ENCODE measurements at regions not wholly inside any gene's neighbourhood (a gene's known extent, or its start where the extent isn't known, plus 50 kb on each side); places are given as distances from the start of the nearest gene placed in this dataset.

DNA sequence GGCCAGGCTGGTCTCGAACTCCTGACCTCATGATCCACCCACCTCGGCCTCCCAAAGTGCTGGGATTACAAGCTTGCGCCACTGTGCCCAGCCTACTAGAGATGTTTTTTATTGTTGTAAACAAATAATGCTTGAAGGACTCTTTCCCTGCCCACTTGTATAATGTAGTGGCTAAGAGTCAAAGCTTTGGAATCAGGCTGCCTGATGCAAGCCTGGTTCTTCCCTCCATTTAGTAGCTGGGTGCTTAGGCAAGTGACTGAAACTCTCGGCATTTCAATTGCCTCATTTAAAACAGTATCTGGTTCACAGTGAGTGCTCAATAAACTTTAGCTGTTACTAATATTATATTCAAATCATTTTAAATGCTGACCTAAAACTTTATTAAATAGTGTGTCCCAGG, 144.2 kb upstream of the FOXN2 start:
- no peaks in the 10 kb centered on the region for H3K9me3 ChIP-seq (ENCODE audit: low read length)
- H2AFZ ChIP-seq (ENCODE audit: low read depth, low read length): no peak overlapping the region
- no peak overlapping the region for H3K4me3 ChIP-seq (ENCODE audit: low read length)
- no peaks in the 10 kb centered on the region for H3K36me3 ChIP-seq (ENCODE audit: insufficient read depth, low read length)
- H3K27me3 ChIP-seq (ENCODE audit: insufficient read depth, low read length): no peaks in the 10 kb centered on the region
- H3K4me1 ChIP-seq (ENCODE audit: insufficient read depth, low read length): peaks cover 11% of the 10 kb centered on the region

GRCh38 chr2:48173141-48173540, 141.3 kb upstream of the FOXN2 start:
- H3K36me3 ChIP-seq (ENCODE audit: insufficient read depth, low read length): no peaks in the 10 kb centered on the region
- no peak overlapping the region for H3K4me3 ChIP-seq (ENCODE audit: low read length)
- peaks cover 11% of the 10 kb centered on the region for H3K4me1 ChIP-seq (ENCODE audit: insufficient read depth, low read length)

GRCh38 chr2:48174503-48174902, 140.0 kb upstream of the FOXN2 start:
- H3K9me3 ChIP-seq (ENCODE audit: low read length): no peaks in the 10 kb centered on the region
- no peak overlapping the region for H2AFZ ChIP-seq (ENCODE audit: low read depth, low read length)
- no peaks in the 10 kb centered on the region for H3K36me3 ChIP-seq (ENCODE audit: insufficient read depth, low read length)
- H3K27me3 ChIP-seq (ENCODE audit: insufficient read depth, low read length): no peaks in the 10 kb centered on the region
- peaks cover 11% of the 10 kb centered on the region for H3K4me1 ChIP-seq (ENCODE audit: insufficient read depth, low read length)
- H3K4me3 ChIP-seq (ENCODE audit: low read length): no peak overlapping the region

More at GRCh38 chr2:48173141-48173540, 141.3 kb upstream of the FOXN2 start:
- Histone ChIP-seq H3K27me3 (ENCODE audit: insufficient read depth, low read length) (no peaks in the 10 kb centered on the region), H3K9me3 (ENCODE audit: low read length) (no peaks in the 10 kb centered on the region), H2AFZ (ENCODE audit: low read depth, low read length) (no peak overlapping the region)

DNA sequence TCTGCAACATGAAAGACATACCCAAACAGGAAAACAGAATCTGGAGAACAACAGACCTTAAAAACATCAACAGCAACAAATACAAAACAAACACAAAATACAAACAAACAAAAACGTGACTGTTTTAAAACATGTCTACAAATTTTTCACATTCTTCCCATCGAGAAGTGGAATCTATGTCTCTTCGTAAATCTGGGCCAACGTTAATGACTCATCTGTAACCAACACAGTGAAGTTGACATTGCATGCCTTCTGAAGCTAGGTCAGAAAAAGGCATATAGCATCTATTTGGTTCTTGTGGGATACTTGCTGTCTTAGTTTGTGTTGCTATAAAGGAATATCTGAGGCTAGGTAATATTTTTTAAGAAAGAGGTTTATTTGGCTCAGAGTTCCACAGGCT, 139.2 kb upstream of the FOXN2 start:
- Histone ChIP-seq H2AFZ (ENCODE audit: low read depth, low read length) (no peak overlapping the region), H3K36me3 (ENCODE audit: insufficient read depth, low read length) (no peaks in the 10 kb centered on the region), H3K4me3 (ENCODE audit: low read length) (no peak overlapping the region), H3K27me3 (ENCODE audit: insufficient read depth, low read length) (no peaks in the 10 kb centered on the region), H3K4me1 (ENCODE audit: insufficient read depth, low read length) (peaks cover 11% of the 10 kb centered on the region), H3K9me3 (ENCODE audit: low read length) (no peaks in the 10 kb centered on the region)

DNA sequence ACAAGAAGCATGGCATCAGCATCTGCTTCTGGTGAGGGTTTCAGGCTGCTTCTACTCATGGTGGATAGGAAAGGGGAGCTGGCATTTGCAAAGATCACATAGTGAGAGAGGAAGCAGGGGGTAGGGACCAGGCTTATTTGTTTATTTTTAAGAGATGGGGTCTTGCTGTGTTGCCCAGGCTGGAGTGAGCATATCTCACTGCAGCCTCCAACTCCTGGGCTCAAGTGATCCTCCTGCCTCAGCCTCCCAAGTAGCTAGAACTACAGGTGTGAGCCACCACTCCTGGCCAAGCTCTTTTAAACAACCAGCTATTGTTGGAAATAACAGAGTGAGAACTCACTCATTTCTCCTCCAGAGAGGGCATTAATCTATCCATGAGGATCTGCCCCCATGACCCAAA, 138.8 kb upstream of the FOXN2 start:
- H3K36me3 ChIP-seq (ENCODE audit: insufficient read depth, low read length): no peaks in the 10 kb centered on the region
- no peak overlapping the region for H2AFZ ChIP-seq (ENCODE audit: low read depth, low read length)
- H3K4me1 ChIP-seq (ENCODE audit: insufficient read depth, low read length): peaks cover 11% of the 10 kb centered on the region
- H3K27me3 ChIP-seq (ENCODE audit: insufficient read depth, low read length): no peaks in the 10 kb centered on the region
- H3K4me3 ChIP-seq (ENCODE audit: low read length): no peak overlapping the region
- H3K9me3 ChIP-seq (ENCODE audit: low read length): no peaks in the 10 kb centered on the region

DNA sequence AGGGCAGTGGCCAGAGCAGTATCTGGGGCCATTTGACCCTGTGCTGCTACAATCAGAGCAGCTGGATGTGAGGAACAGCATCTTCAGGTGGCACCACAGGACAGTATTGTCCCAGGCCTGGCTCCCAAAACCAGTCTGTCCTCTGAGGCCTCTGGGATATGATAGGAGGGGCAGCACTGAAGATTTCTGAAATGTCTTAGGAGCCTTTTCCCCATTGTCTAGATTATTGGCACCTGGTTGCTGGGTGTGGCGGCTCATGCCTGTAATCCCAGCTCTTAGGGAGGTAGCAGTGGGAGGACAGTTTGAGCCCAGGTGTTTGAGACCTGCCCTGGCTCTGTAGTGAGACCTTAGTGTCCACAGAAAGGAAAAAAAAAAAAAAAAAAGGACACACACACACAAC, 137.6 kb upstream of the FOXN2 start:
- Histone ChIP-seq H3K27me3 (ENCODE audit: insufficient read depth, low read length) (no peaks in the 10 kb centered on the region), H3K36me3 (ENCODE audit: insufficient read depth, low read length) (no peaks in the 10 kb centered on the region), H3K4me1 (ENCODE audit: insufficient read depth, low read length) (peaks cover 3% of the 10 kb centered on the region), H2AFZ (ENCODE audit: low read depth, low read length) (no peak overlapping the region), H3K4me3 (ENCODE audit: low read length) (no peak overlapping the region), H3K9me3 (ENCODE audit: low read length) (no peaks in the 10 kb centered on the region)

DNA sequence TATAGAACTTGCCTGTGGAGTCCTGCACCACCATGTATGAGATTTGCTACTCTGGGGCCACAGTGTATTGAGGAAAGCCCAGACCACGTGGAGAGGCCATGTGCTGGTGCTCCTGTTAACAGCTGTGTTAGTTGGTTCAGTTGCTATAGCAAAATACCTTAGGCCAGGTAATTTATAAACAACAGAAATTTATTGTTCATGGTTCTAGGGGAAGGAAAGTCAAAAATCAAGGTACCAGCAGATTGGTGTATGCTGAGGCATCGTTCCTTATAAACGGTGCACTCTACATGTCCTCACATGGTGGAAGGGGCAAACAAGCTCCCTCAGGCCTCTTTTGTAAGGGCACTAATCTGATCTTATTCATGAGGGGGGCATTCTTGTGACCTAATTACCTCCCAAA, 135.9 kb upstream of the FOXN2 start:
- Histone ChIP-seq H3K4me1 (ENCODE audit: insufficient read depth, low read length) (no peaks in the 10 kb centered on the region), H3K9me3 (ENCODE audit: low read length) (no peaks in the 10 kb centered on the region), H3K4me3 (ENCODE audit: low read length) (no peak overlapping the region), H3K36me3 (ENCODE audit: insufficient read depth, low read length) (no peaks in the 10 kb centered on the region), H3K27me3 (ENCODE audit: insufficient read depth, low read length) (no peaks in the 10 kb centered on the region), H2AFZ (ENCODE audit: low read depth, low read length) (no peak overlapping the region)

DNA sequence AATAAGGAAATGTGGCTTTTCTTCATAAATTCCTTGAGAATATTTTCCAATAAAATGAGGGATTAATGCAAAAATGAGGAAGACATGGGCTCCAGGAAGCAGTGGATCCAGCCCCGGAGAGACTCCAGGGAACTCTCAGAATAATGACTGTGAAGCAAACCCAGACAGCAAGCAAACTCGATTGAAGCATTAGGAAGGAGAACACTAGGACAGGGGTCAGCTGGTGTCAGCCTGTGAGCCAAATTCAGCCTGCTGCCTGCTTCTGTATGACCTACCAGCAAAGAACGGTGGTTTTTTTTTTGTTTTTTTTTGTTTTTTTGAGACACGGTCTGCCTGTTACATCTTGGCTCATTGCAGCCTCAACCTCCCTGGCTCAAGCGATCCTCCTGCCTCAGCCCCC, 133.9 kb upstream of the FOXN2 start:
- H2AFZ ChIP-seq (ENCODE audit: low read depth, low read length): no peak overlapping the region
- H3K4me3 ChIP-seq (ENCODE audit: low read length): no peak overlapping the region

DNA sequence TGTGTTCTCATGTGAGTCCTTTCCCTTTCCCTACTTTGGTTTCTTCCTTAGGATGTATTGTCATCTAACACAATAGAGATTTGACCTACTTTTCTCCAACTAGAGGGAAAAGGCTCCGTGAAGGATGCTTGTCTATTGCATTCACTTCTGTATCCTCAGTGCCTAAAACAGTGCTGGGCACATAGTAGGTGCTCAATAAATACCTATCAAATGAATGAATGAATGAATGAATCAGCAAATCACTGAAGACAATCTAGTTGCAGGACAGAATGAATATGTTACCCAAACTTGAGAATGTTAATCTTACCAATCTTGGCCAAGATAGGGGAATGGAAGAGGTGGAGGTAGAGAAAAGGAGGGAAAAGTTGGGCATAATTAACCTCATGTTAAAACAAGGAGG, 131.2 kb upstream of the FOXN2 start:
- no peak overlapping the region for H3K4me3 ChIP-seq (ENCODE audit: low read length)
- no peak overlapping the region for H2AFZ ChIP-seq (ENCODE audit: low read depth, low read length)
- no peaks in the 10 kb centered on the region for H3K9me3 ChIP-seq (ENCODE audit: low read length)
- H3K4me1 ChIP-seq (ENCODE audit: insufficient read depth, low read length): no peaks in the 10 kb centered on the region
- H3K36me3 ChIP-seq (ENCODE audit: insufficient read depth, low read length): no peaks in the 10 kb centered on the region
- no peaks in the 10 kb centered on the region for H3K27me3 ChIP-seq (ENCODE audit: insufficient read depth, low read length)

More for the DNA sequence above, 133.9 kb upstream of the FOXN2 start:
- H3K27me3 ChIP-seq (ENCODE audit: insufficient read depth, low read length): no peaks in the 10 kb centered on the region
- no peaks in the 10 kb centered on the region for H3K4me1 ChIP-seq (ENCODE audit: insufficient read depth, low read length)
- H3K9me3 ChIP-seq (ENCODE audit: low read length): no peaks in the 10 kb centered on the region
- no peaks in the 10 kb centered on the region for H3K36me3 ChIP-seq (ENCODE audit: insufficient read depth, low read length)

- no peak overlapping the region for H2AFZ ChIP-seq (ENCODE audit: low read depth, low read length)
- no peaks in the 10 kb centered on the region for H3K4me1 ChIP-seq (ENCODE audit: insufficient read depth, low read length)
- H3K36me3 ChIP-seq (ENCODE audit: insufficient read depth, low read length): no peaks in the 10 kb centered on the region
- no peaks in the 10 kb centered on the region for H3K9me3 ChIP-seq (ENCODE audit: low read length)
- no peak overlapping the region for H3K4me3 ChIP-seq (ENCODE audit: low read length)
- no peaks in the 10 kb centered on the region for H3K27me3 ChIP-seq (ENCODE audit: insufficient read depth, low read length)
Observed at GRCh38 chr2:48183991-48184390, 130.5 kb upstream of the FOXN2 start.

DNA sequence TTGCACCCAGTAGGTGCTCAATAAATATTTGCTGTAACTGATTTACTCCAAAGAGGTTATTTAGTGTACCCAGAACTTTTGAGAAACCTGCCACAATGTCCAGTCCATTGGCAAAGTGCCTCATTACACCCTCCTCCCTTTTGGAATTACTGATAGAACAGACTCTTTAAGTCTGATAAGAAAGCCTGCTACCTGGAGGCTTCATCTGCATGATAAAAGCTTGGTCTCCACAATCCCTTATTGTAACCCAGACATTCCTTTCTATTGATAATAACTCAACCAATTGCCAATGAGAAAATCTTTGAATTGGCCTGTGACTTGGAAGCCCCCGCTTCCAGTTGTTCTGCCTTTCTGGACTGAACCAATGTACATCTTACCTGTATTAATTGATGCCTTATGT, 127.0 kb upstream of the FOXN2 start:
- Histone ChIP-seq H3K4me3 (ENCODE audit: low read length) (no peak overlapping the region), H2AFZ (ENCODE audit: low read depth, low read length) (no peak overlapping the region), H3K9me3 (ENCODE audit: low read length) (no peaks in the 10 kb centered on the region), H3K4me1 (ENCODE audit: insufficient read depth, low read length) (peaks cover 6% of the 10 kb centered on the region), H3K27me3 (ENCODE audit: insufficient read depth, low read length) (no peaks in the 10 kb centered on the region), H3K36me3 (ENCODE audit: insufficient read depth, low read length) (no peaks in the 10 kb centered on the region)

- Histone ChIP-seq H3K36me3 (ENCODE audit: insufficient read depth, low read length) (no peaks in the 10 kb centered on the region), H3K9me3 (ENCODE audit: low read length) (no peaks in the 10 kb centered on the region), H2AFZ (ENCODE audit: low read depth, low read length) (no peak overlapping the region), H3K27me3 (ENCODE audit: insufficient read depth, low read length) (no peaks in the 10 kb centered on the region), H3K4me1 (ENCODE audit: insufficient read depth, low read length) (peaks cover 6% of the 10 kb centered on the region), H3K4me3 (ENCODE audit: low read length) (no peak overlapping the region)
Observed at GRCh38 chr2:48189552-48190228, 124.8 kb upstream of the FOXN2 start.

DNA sequence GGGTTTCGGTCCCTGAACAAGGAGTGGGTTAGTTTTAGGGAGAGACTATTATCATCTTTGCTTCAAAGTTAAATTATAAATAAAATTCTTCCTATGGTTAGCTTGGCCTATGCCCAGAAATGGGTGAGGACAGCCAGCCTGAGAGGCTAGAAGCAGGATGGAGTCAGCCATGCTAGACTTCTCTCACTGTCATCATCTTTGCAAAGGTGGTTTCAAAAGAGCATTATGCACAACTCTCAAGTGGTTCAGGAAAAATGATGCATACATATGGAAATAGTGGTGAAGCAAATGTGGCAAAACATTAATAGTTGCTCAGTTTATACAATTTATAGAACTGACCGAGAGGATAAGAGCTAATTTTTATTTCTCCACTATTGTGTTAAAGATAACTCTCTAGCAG, 124.3 kb upstream of the FOXN2 start:
- Histone ChIP-seq H3K4me1 (ENCODE audit: insufficient read depth, low read length) (peaks cover 6% of the 10 kb centered on the region), H3K9me3 (ENCODE audit: low read length) (no peaks in the 10 kb centered on the region), H2AFZ (ENCODE audit: low read depth, low read length) (no peak overlapping the region), H3K27me3 (ENCODE audit: insufficient read depth, low read length) (no peaks in the 10 kb centered on the region), H3K36me3 (ENCODE audit: insufficient read depth, low read length) (no peaks in the 10 kb centered on the region), H3K4me3 (ENCODE audit: low read length) (no peak overlapping the region)

DNA sequence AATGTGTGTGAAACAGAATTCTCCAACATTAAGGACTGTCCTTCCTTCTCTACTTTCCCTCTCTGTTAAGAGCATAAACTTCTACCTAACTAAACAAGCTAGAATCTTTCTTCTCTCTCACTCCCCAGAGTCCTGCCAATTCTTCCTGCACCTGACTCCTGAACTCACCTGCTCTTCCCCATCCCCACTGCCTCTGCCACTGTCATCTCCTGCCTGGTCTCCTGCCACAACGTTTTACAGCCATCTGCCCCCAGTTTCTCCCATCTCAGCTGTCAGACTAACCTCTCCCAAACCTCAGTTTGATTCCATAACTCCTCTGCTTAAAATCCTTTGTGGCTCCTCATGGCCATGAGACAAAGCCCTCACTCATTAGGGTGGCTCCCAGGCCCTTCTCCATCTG, 119.8 kb upstream of the FOXN2 start:
- Histone ChIP-seq H3K4me3 (ENCODE audit: low read length) (no peak overlapping the region), H3K9me3 (ENCODE audit: low read length) (no peaks in the 10 kb centered on the region), H3K27me3 (ENCODE audit: insufficient read depth, low read length) (no peaks in the 10 kb centered on the region)

More for the DNA sequence above, 119.8 kb upstream of the FOXN2 start:
- Histone ChIP-seq H3K36me3 (ENCODE audit: insufficient read depth, low read length) (no peaks in the 10 kb centered on the region), H3K4me1 (ENCODE audit: insufficient read depth, low read length) (peaks cover 14% of the 10 kb centered on the region), H2AFZ (ENCODE audit: low read depth, low read length) (no peak overlapping the region)

Data from neuron (in vitro differentiated cells).